ENCODE measurements at regions not wholly inside any gene's neighbourhood (a gene's known extent, or its start where the extent isn't known, plus 50 kb on each side); places are given as distances from the start of the nearest gene placed in this dataset.

- Histone ChIP-seq H3K9ac (ENCODE audit: low read depth, low read length) (no peak overlapping the region), H3K79me1 (ENCODE audit: low read depth in 1 of 2, low read length in 2 of 2) (no peaks in the 10 kb centered on the region), H3K27ac (ENCODE audit: insufficient read depth, low read length) (no peak overlapping the region), H3K9me3 (ENCODE audit: control insufficient read depth, insufficient read depth, low read length) (no peaks in the 10 kb centered on the region), H2AFZ (replicated peaks; ENCODE audit: low read length, poor library complexity) (no peak overlapping the region), H4K20me1 (ENCODE audit: insufficient read depth, low read length) (no peaks in the 10 kb centered on the region), H3K4me3 (ENCODE audit: insufficient read depth, low read depth, low read length) (no peak overlapping the region), H2AK5ac (ENCODE audit: low read depth, low read length) (no peak overlapping the region), H3K56ac (ENCODE audit: extremely low read depth, insufficient read depth, low read length) (no peak overlapping the region), H3K36me3 (ENCODE audit: control insufficient read depth, insufficient read depth, low read length) (no peaks in the 10 kb centered on the region), H3K23ac (ENCODE audit: low read depth, low read length) (no peak overlapping the region), H4K8ac (ENCODE audit: low read depth in 2 of 2, low read length in 2 of 2) (no peak overlapping the region), H3K4me2 (ENCODE audit: low read depth, low read length) (no peak overlapping the region), H3K18ac (ENCODE audit: low read depth, low read length) (no peak overlapping the region), H4K5ac (ENCODE audit: low read depth, low read length) (no peak overlapping the region), H3K9me1 (ENCODE audit: insufficient read depth, low read length) (no peaks in the 10 kb centered on the region), H3K4me1 (ENCODE audit: control insufficient read depth, insufficient read depth, low read length) (no peaks in the 10 kb centered on the region), H2BK5ac (ENCODE audit: low read depth, low read length, poor library complexity, severe bottlenecking) (no peak overlapping the region), H2BK20ac (ENCODE audit: low read depth, low read length) (no peak overlapping the region), H3K14ac (replicated peaks; ENCODE audit: low read depth, low read length) (no peak overlapping the region), H3K27me3 (ENCODE audit: control insufficient read depth, insufficient read depth, low read length) (no peaks in the 10 kb centered on the region), H4K91ac (ENCODE audit: insufficient read depth, low read depth, low read length) (no peak overlapping the region), H3K4ac (ENCODE audit: low read depth, low read length) (no peak overlapping the region), H2BK120ac (ENCODE audit: low read depth, low read length) (no peak overlapping the region), H2AK9ac (replicated peaks; ENCODE audit: low read depth, low read length, poor library complexity) (no peak overlapping the region), H2BK15ac (ENCODE audit: low read depth, low read length) (no peak overlapping the region)
- dilution Hi-C loops (cut with HindIII; ENCODE audit: low sequenced_read_pairs, unreplicated experiment) (no loop called here), in situ Hi-C loops (cut with MboI; ENCODE audit: low sequenced_read_pairs) (no loop called here), intact Hi-C loops (cut with micrococcal nuclease) (no loop called here)
- no peak for TF ChIP-seq MAZ (IDR thresholded peaks at IDR 0.05; ENCODE audit: borderline replicate concordance, low read depth, low read length)
- TF ChIP-seq MAFK (IDR thresholded peaks at IDR 0.05; ENCODE audit: low read depth, low read length): no peak
- POLR2A ChIA-PET (ENCODE audit: unreplicated experiment): interaction anchor here (0.6 kb wide), 1 partner anchor 1469 kb away, joined by 3 read pairs; no protein-coding TSS in a partner anchor
- ATAC-seq (ENCODE audit: low read depth) (no peak), DNase-seq (no peak)
- CTCF ChIA-PET: no interaction called here
- WGBS, 2 experiments (ENCODE audit: extremely low coverage in 2 of 2, insufficient read length in 1 of 2): no CpG with 5 or more reads among the region's 1 CpG
- BruUV-seq (replicated peaks): no TSS peak
Measured at GRCh38 chr3:101128001-101128400, 134.8 kb upstream of the ABI3BP start.

Data from IMR-90 (cell line).